RWPE2 (cell line): ENCODE measurements at regions not wholly inside any gene's neighbourhood (a gene's known extent, or its start where the extent isn't known, plus 50 kb on each side); places are given as distances from the start of the nearest gene placed in this dataset.

Source experiments
- ATAC-seq: fragments of 200-7000 bp; cut with Tn5 transposase; 3 replicates; pipeline ENCODE4 v1.9.1; 2021; ENCODE audit warnings: low read depth
- DNase-seq: peaks from one replicate; pipeline ENCODE4 v3.0.0-alpha.2; 2020; ENCODE audit warnings: low spot score
- H3K27ac ChIP-seq: fragments of 450-650 bp; 2 replicates; pipeline ENCODE4 v1.5.1; 2017; ENCODE audit warnings: mild to moderate bottlenecking; ENCODE audit not compliant: poor library complexity, severe bottlenecking
- H3K27me3 ChIP-seq: fragments of 250-450 bp; sonication (Bioruptor Pico); 2 replicates; pipeline ENCODE4 v1.5.1; 2021; ENCODE audit warnings: mild to moderate bottlenecking, moderate library complexity; ENCODE audit not compliant: insufficient read depth, poor library complexity, severe bottlenecking
- H3K36me3 ChIP-seq: fragments of 250-450 bp; sonication (Bioruptor Pico); 2 replicates; pipeline ENCODE4 v1.5.1; 2020; ENCODE audit warnings: low read depth, mild to moderate bottlenecking, moderate library complexity
- H3K4me1 ChIP-seq: fragments of 250-450 bp; sonication (Bioruptor Pico); 2 replicates; pipeline ENCODE4 v1.5.1; 2021; ENCODE audit warnings: mild to moderate bottlenecking, moderate library complexity; ENCODE audit not compliant: insufficient read depth, poor library complexity, severe bottlenecking
- H3K4me3 ChIP-seq: fragments of 250-450 bp; sonication (Bioruptor Pico); 2 replicates; pipeline ENCODE4 v1.5.1; 2021; ENCODE audit warnings: mild to moderate bottlenecking, moderate library complexity; ENCODE audit not compliant: severe bottlenecking
- H3K9me3 ChIP-seq: fragments of 250-450 bp; sonication (Bioruptor Pico); 2 replicates; pipeline ENCODE4 v1.5.1; 2021; ENCODE audit warnings: mild to moderate bottlenecking, moderate library complexity; ENCODE audit not compliant: severe bottlenecking
- CTCF ChIP-seq: fragments of 450-650 bp; IDR thresholded peaks from one replicate; pipeline ENCODE4 v1.5.1; 2017; ENCODE audit warnings: mild to moderate bottlenecking, moderate library complexity; ENCODE audit not compliant: poor library complexity, severe bottlenecking

- Histone ChIP-seq H3K36me3 (no peaks in the 10 kb centered on the region), H3K4me3 (no peak overlapping the region), H3K4me1 (no peaks in the 10 kb centered on the region), H3K27me3 (no peaks in the 10 kb centered on the region), H3K27ac (no peak overlapping the region), H3K9me3 (no peaks in the 10 kb centered on the region)
- no peak for TF ChIP-seq CTCF
- DNase-seq, result no peak
- ATAC-seq, result no peak
Measured at GRCh38 chr3:164278550-164278949, 799.7 kb downstream of the SI start.

GRCh38 chr3:164267053-164267452 lies 811.2 kb downstream of the SI start:
- H3K27ac ChIP-seq, result no peak overlapping the region
- TF ChIP-seq CTCF, result no peak
- DNase-seq (no peak), ATAC-seq (no peak)
- H3K4me3 ChIP-seq, result no peak overlapping the region
- H3K36me3 ChIP-seq, result no peaks in the 10 kb centered on the region
- no peaks in the 10 kb centered on the region for H3K4me1 ChIP-seq
- H3K27me3 ChIP-seq, result no peaks in the 10 kb centered on the region
- no peaks in the 10 kb centered on the region for H3K9me3 ChIP-seq

GRCh38 chr3:164250923-164251322 lies 827.4 kb downstream of the SI start:
- ATAC-seq, result no peak
- TF ChIP-seq CTCF, result no peak
- Histone ChIP-seq H3K4me3 (no peak overlapping the region), H3K27me3 (no peaks in the 10 kb centered on the region), H3K9me3 (no peaks in the 10 kb centered on the region), H3K36me3 (no peaks in the 10 kb centered on the region), H3K27ac (no peak overlapping the region), H3K4me1 (no peaks in the 10 kb centered on the region)
- no peak for DNase-seq

- ATAC-seq, result no peak
- H3K36me3 ChIP-seq, result no peaks in the 10 kb centered on the region
- no peak for TF ChIP-seq CTCF
Measured at GRCh38 chr3:164236851-164237250, 841.4 kb downstream of the SI start.

GRCh38 chr3:164235289-164236028 lies 842.8 kb downstream of the SI start:
- no peak for TF ChIP-seq CTCF
- DNase-seq (no peak), ATAC-seq (no peak)
- H3K27ac ChIP-seq, result no peak overlapping the region
- no peaks in the 10 kb centered on the region for H3K4me1 ChIP-seq
- H3K4me3 ChIP-seq, result no peak overlapping the region
- no peaks in the 10 kb centered on the region for H3K27me3 ChIP-seq
- H3K9me3 ChIP-seq, result no peaks in the 10 kb centered on the region
- H3K36me3 ChIP-seq, result no peaks in the 10 kb centered on the region

More at GRCh38 chr3:164236851-164237250, 841.4 kb downstream of the SI start:
- peaks cover under 1% of the 10 kb centered on the region for H3K27me3 ChIP-seq
- no peaks in the 10 kb centered on the region for H3K9me3 ChIP-seq
- no peak overlapping the region for H3K4me3 ChIP-seq
- no peaks in the 10 kb centered on the region for H3K4me1 ChIP-seq
- H3K27ac ChIP-seq, result no peak overlapping the region
- no peak for DNase-seq
